GM12878 (cell line): ENCODE measurements at regions not wholly inside any gene's neighbourhood (a gene's known extent, or its start where the extent isn't known, plus 50 kb on each side); places are given as distances from the start of the nearest gene placed in this dataset.

Experiments
- ATAC-seq: fragments of 200-7000 bp; cut with Tn5 transposase; 3 replicates; pipeline ENCODE4 v1.9.1; 2020; ENCODE audit warnings: mild to moderate bottlenecking, moderate library complexity
- BruUV-seq: library from RNA; stranded (reverse); fragments of 400-500 nt; replicated peaks from 2 replicates; lab custom pipeline; 2021; lab: Mats Ljungman, UMichigan
- CTCF ChIA-PET: fragments of 300-600 bp; sonication (Branson Sonifier 250); formaldehyde crosslinking; extraction: SDS; loops from one replicate; lab custom pipeline; 2021; ENCODE audit warnings: inconsistent platforms; lab: Yijun Ruan, JAX
- POLR2A ChIA-PET: fragments of 350-600 bp; formaldehyde crosslinking; extraction: SDS; loops from one replicate; lab custom pipeline; 2021; ENCODE audit warnings: inconsistent platforms; lab: Charles Lee
- RAD21 ChIA-PET: fragments of 300-600 bp; sonication (Branson Sonifier 250); formaldehyde crosslinking; loops from one replicate; lab custom pipeline; 2023; ENCODE audit warnings: antibody characterized with exemption; ENCODE audit not compliant: unreplicated experiment; lab: Charles Lee
- SMC1A ChIA-PET: fragments of 300-600 bp; sonication (Branson Sonifier 250); formaldehyde crosslinking; loops from one replicate; lab custom pipeline; 2023; ENCODE audit not compliant: unreplicated experiment, uncharacterized antibody; lab: Charles Lee
- DNase-seq: peaks from one replicate; pipeline ENCODE4 v3.0.0-alpha.2; 2011; ENCODE audit warnings: low read depth, low spot score
- FAIRE-seq: peaks from 3 replicates; lab custom pipeline; 2011; peaks lifted over from hg19 to GRCh38; lab: Jason Lieb, UNC
- H2AFZ ChIP-seq: 2 replicates; pipeline ENCODE4 v1.6.0; 2011; ENCODE audit warnings: low read depth, low read length, control low read depth; ENCODE audit not compliant: control insufficient read depth
- H3K27ac ChIP-seq: 2 replicates; pipeline ENCODE4 v1.5.1; 2011; ENCODE audit warnings: control low read depth; ENCODE audit not compliant: control insufficient read depth, insufficient read depth
- H3K27me3 ChIP-seq, 2 experiments: replicated peaks in 1 of 2; 2 replicates each; pipeline versions ENCODE4 v1.6.0 to v1.6.1; 2011; ENCODE audit warnings: low read length in 1 of 2; ENCODE audit not compliant: control insufficient read depth in 2 of 2, insufficient read depth in 2 of 2
- H3K36me3 ChIP-seq, 2 experiments: 2 replicates each; pipeline ENCODE4 v1.5.1; 2011; ENCODE audit warnings: low read length in 1 of 2; ENCODE audit not compliant: control insufficient read depth in 2 of 2, insufficient read depth in 2 of 2
- H3K4me1 ChIP-seq: 2 replicates; pipeline ENCODE4 v1.6.1; 2011; ENCODE audit warnings: mild to moderate bottlenecking, low read length, moderate library complexity, mixed read lengths; ENCODE audit not compliant: control insufficient read depth, insufficient read depth
- H3K4me2 ChIP-seq: 2 replicates; pipeline ENCODE4 v1.6.0; 2011; ENCODE audit warnings: control low read depth; ENCODE audit not compliant: control insufficient read depth, insufficient read depth
- H3K4me3 ChIP-seq: fragments of 200-600 bp; sonication (generic); 2 replicates; pipeline ENCODE4 v1.5.1; 2016
- H3K79me2 ChIP-seq: 2 replicates; pipeline ENCODE4 v1.6.0; 2011; ENCODE audit warnings: low read length; ENCODE audit not compliant: control insufficient read depth, insufficient read depth
- H3K9ac ChIP-seq: 2 replicates; pipeline ENCODE4 v1.8.0; 2011; ENCODE audit warnings: low read length, control low read depth, mixed read lengths; ENCODE audit not compliant: control insufficient read depth, insufficient read depth
- H3K9me3 ChIP-seq: replicated peaks from 3 replicates; pipeline ENCODE4 v1.5.1; 2011; ENCODE audit warnings: mild to moderate bottlenecking, low read length; ENCODE audit not compliant: control insufficient read depth, insufficient read depth
- H4K20me1 ChIP-seq: 2 replicates; pipeline ENCODE4 v1.6.0; 2011; ENCODE audit not compliant: control insufficient read depth, insufficient read depth
- BCL11A ChIP-seq: IDR thresholded peaks from 2 replicates; pipeline ENCODE4 v1.6.1; 2011; ENCODE audit warnings: low read depth, low read length
- CBFB ChIP-seq: IDR thresholded peaks from 2 replicates; pipeline ENCODE4 v1.6.1; 2016; ENCODE audit warnings: antibody characterized with exemption, low read depth
- CEBPB ChIP-seq, 2 experiments: fragments of 150-350 bp in 1 of 2; IDR thresholded peaks; 2 replicates each; pipeline ENCODE4 v1.6.1; 2012 to 2014; ENCODE audit warnings: low read depth in 2 of 2, low read length in 2 of 2, borderline replicate concordance in 1 of 2, inconsistent platforms in 1 of 2
- CHD4 ChIP-seq: fragments of 200-600 bp; sonication (generic); IDR thresholded peaks from 2 replicates; pipeline ENCODE4 v1.6.1; 2016; ENCODE audit warnings: mild to moderate bottlenecking
- HDAC6 ChIP-seq: fragments of 200-600 bp; sonication (generic); IDR thresholded peaks from one replicate; pipeline ENCODE4 v1.8.0; 2017; ENCODE audit warnings: antibody characterized with exemption; ENCODE audit not compliant: unreplicated experiment
- LARP7 ChIP-seq: fragments of 450-650 bp; IDR thresholded peaks from 2 replicates; pipeline ENCODE4 v1.6.1; 2017; ENCODE audit warnings: mild to moderate bottlenecking
- MYC ChIP-seq: IDR thresholded peaks from 2 replicates; pipeline ENCODE4 v1.6.1; 2011; ENCODE audit warnings: mild to moderate bottlenecking, low read length, moderate library complexity, inconsistent platforms; ENCODE audit not compliant: insufficient read depth, insufficient replicate concordance, insufficient read length, severe bottlenecking
- NR2F1 ChIP-seq: fragments of 450-650 bp; conservative IDR thresholded peaks from 2 replicates; pipeline ENCODE4 v1.6.1; 2017; ENCODE audit warnings: mild to moderate bottlenecking
- PAX8 ChIP-seq: fragments of 450-650 bp; IDR thresholded peaks from 2 replicates; pipeline ENCODE4 v1.6.1; 2017; ENCODE audit warnings: mild to moderate bottlenecking, moderate library complexity
- PML ChIP-seq: IDR thresholded peaks from 2 replicates; pipeline ENCODE4 v1.6.1; 2012; ENCODE audit warnings: low read length, inconsistent platforms
- RFX5 ChIP-seq: IDR thresholded peaks from 2 replicates; pipeline ENCODE4 v1.6.1; 2011; ENCODE audit warnings: low read depth, low read length, improper control_type of control experiment
- SRF ChIP-seq, 2 experiments: IDR thresholded peaks; 2 replicates each; pipeline ENCODE4 v1.6.1; 2011; ENCODE audit warnings: low read depth in 2 of 2, low read length in 2 of 2, mild to moderate bottlenecking in 1 of 2, moderate library complexity in 1 of 2
- ZNF207 ChIP-seq: fragments of 450-650 bp; IDR thresholded peaks from 2 replicates; pipeline ENCODE4 v1.6.1; 2014; ENCODE audit warnings: antibody characterized with exemption, mild to moderate bottlenecking, borderline replicate concordance
- WGBS: methylation state at CpG from one replicate; pipeline ENCODE4 v1.1.6; 2016; ENCODE audit warnings: low lambda C conversion rate; ENCODE audit not compliant: insufficient replicate concordance, insufficient coverage; ENCODE audit errors: missing lambda C conversion rate; 5-methylcytosine and 5-hydroxymethylcytosine counted together
- in situ Hi-C: fragments of 300-500 bp; cut with MboI; formaldehyde crosslinking; loops from 9 replicates; pipeline ENCODE4 v1.14.3; 2018; ENCODE audit warnings: mixed read lengths
- intact Hi-C: fragments of 100-400 bp; cut with micrococcal nuclease; formaldehyde crosslinking; loops from one replicate; pipeline ENCODE4 v1.14.2; 2022; ENCODE audit not compliant: unreplicated experiment
- TF ChIP-seq, protein P1 (sequence below): IDR thresholded peaks from 2 replicates; pipeline ENCODE4 v1.6.1; 2012; ENCODE audit warnings: mild to moderate bottlenecking, low read depth, low read length
- TF ChIP-seq, protein P2 (sequence below): fragments of 450-650 bp; IDR thresholded peaks from 2 replicates; pipeline ENCODE4 v1.6.1; 2018; ENCODE audit warnings: borderline replicate concordance, mild to moderate bottlenecking; ENCODE audit not compliant: partially characterized antibody
- TF ChIP-seq, protein P3 (sequence below): fragments of 450-650 bp; IDR thresholded peaks from 2 replicates; pipeline ENCODE4 v1.6.1; 2017; ENCODE audit warnings: low read depth, mild to moderate bottlenecking, moderate library complexity

DNA sequence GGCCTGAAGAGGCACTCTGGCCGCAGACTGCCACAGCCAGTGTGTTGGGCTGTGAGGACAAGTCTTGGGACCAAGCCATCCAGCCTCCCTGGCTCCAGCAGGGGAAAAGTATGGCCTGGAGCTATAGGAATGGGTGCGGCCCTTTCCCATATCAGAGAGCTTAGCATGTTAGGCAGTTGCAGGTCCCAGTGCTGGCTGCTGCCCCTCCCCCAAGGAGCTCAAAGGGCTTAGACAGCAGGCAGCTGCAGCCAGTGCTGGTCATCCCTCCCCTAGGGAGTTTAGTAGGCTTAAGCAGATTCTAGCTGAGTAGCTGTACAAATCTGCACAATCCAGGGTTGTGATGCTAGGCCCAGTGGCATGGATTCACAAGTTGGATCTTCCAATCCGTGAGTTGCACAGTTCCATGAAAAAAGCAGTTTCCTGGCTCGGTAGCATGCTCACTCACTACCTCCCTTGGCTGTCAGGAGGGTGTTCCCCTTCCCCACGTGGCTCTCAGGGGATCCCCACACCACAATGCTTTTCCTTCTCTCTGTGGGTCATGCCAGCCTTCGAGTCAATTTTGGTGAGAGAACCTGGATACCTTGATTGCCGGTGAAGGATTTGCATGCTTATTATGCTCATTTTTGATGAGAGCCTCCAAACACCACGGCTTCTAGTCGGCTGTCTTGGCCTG is 1490.8 kb downstream of the BRINP3 start (continued):
- TF ChIP-seq MYC: no peak
- no peak for TF ChIP-seq CBFB
- TF ChIP-seq NR2F1: no peak
- TF ChIP-seq, protein P1, sequence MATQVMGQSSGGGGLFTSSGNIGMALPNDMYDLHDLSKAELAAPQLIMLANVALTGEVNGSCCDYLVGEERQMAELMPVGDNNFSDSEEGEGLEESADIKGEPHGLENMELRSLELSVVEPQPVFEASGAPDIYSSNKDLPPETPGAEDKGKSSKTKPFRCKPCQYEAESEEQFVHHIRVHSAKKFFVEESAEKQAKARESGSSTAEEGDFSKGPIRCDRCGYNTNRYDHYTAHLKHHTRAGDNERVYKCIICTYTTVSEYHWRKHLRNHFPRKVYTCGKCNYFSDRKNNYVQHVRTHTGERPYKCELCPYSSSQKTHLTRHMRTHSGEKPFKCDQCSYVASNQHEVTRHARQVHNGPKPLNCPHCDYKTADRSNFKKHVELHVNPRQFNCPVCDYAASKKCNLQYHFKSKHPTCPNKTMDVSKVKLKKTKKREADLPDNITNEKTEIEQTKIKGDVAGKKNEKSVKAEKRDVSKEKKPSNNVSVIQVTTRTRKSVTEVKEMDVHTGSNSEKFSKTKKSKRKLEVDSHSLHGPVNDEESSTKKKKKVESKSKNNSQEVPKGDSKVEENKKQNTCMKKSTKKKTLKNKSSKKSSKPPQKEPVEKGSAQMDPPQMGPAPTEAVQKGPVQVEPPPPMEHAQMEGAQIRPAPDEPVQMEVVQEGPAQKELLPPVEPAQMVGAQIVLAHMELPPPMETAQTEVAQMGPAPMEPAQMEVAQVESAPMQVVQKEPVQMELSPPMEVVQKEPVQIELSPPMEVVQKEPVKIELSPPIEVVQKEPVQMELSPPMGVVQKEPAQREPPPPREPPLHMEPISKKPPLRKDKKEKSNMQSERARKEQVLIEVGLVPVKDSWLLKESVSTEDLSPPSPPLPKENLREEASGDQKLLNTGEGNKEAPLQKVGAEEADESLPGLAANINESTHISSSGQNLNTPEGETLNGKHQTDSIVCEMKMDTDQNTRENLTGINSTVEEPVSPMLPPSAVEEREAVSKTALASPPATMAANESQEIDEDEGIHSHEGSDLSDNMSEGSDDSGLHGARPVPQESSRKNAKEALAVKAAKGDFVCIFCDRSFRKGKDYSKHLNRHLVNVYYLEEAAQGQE: no peak

DNA sequence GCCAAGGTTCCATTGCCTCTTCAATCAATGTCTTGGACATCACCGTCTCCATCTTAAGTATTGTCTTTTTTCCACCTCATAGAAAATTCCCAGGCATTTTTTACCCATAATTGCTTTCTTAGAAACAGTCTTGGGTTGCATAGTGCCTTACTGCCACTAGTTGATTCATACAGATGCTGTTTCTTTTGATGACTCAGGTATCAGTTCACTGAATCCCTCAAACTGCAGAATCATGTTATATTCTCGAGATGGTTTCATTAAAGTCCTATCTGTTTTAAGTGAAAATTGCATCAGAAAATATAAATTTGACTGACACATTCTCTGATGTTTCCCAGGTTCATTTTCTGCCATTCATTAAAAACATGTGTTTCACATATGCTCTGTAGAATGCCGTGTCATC is 1489.1 kb downstream of the BRINP3 start:
- RAD21 ChIA-PET: no interaction called here

More for the DNA sequence above, 1489.1 kb downstream of the BRINP3 start:
- no peaks in the 10 kb centered on the region for H3K27me3 ChIP-seq
- no peaks in the 10 kb centered on the region for H3K4me1 ChIP-seq
- no peak overlapping the region for H3K27ac ChIP-seq
- TF ChIP-seq, protein P2, sequence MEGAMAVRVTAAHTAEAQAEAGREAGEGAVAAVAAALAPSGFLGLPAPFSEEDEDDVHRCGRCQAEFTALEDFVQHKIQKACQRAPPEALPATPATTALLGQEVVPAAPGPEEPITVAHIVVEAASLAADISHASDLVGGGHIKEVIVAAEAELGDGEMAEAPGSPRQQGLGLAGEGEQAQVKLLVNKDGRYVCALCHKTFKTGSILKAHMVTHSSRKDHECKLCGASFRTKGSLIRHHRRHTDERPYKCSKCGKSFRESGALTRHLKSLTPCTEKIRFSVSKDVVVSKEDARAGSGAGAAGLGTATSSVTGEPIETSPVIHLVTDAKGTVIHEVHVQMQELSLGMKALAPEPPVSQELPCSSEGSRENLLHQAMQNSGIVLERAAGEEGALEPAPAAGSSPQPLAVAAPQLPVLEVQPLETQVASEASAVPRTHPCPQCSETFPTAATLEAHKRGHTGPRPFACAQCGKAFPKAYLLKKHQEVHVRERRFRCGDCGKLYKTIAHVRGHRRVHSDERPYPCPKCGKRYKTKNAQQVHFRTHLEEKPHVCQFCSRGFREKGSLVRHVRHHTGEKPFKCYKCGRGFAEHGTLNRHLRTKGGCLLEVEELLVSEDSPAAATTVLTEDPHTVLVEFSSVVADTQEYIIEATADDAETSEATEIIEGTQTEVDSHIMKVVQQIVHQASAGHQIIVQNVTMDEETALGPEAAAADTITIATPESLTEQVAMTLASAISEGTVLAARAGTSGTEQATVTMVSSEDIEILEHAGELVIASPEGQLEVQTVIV: no peak
- TF ChIP-seq CEBPB (IDR thresholded peaks at IDR 0.05; ENCODE audit: borderline replicate concordance in 1 of 2, low read depth in 2 of 2, low read length in 2 of 2) (no peak), BCL11A (no peak), HDAC6 (no peak), SRF (IDR thresholded peaks at IDR 0.05; ENCODE audit: low read depth in 2 of 2, low read length in 2 of 2) (no peak), ZNF207 (no peak), PAX8 (no peak), PML (no peak), LARP7 (no peak), CHD4 (no peak), RFX5 (no peak)
- TF ChIP-seq, protein P3, sequence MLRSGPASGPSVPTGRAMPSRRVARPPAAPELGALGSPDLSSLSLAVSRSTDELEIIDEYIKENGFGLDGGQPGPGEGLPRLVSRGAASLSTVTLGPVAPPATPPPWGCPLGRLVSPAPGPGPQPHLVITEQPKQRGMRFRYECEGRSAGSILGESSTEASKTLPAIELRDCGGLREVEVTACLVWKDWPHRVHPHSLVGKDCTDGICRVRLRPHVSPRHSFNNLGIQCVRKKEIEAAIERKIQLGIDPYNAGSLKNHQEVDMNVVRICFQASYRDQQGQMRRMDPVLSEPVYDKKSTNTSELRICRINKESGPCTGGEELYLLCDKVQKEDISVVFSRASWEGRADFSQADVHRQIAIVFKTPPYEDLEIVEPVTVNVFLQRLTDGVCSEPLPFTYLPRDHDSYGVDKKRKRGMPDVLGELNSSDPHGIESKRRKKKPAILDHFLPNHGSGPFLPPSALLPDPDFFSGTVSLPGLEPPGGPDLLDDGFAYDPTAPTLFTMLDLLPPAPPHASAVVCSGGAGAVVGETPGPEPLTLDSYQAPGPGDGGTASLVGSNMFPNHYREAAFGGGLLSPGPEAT: no peak
- no peaks in the 10 kb centered on the region for H4K20me1 ChIP-seq
- in situ Hi-C loops: no loop called here
- no peak for FAIRE-seq
- H3K9ac ChIP-seq: no peak overlapping the region
- intact Hi-C loops: no loop called here
- no peak overlapping the region for H3K4me3 ChIP-seq
- H2AFZ ChIP-seq: no peak overlapping the region
- ChIA-PET SMC1A (no interaction called here), CTCF (no interaction called here), POLR2A (no interaction called here)
- H3K79me2 ChIP-seq: no peaks in the 10 kb centered on the region
- ATAC-seq: no peak
- no TSS peak for BruUV-seq
- no peaks in the 10 kb centered on the region for H3K36me3 ChIP-seq
- WGBS: 12% methylated on average over 3 of the region's 3 CpGs
- DNase-seq: no peak
- H3K9me3 ChIP-seq: no peaks in the 10 kb centered on the region
- H3K4me2 ChIP-seq: no peak overlapping the region
